GM12878 (cell line): ENCODE measurements at regions not wholly inside any gene's neighbourhood (a gene's known extent, or its start where the extent isn't known, plus 50 kb on each side); places are given as distances from the start of the nearest gene placed in this dataset.

Source experiments
- BMI1 ChIP-seq: fragments of 450-650 bp; IDR thresholded peaks from 2 replicates; pipeline ENCODE4 v1.6.1; 2016; ENCODE audit warnings: mild to moderate bottlenecking, moderate library complexity, borderline replicate concordance
- CREB1 ChIP-seq: IDR thresholded peaks from 2 replicates; pipeline ENCODE4 v1.6.1; 2012; ENCODE audit warnings: low read depth, mild to moderate bottlenecking, inconsistent platforms
- HDAC6 ChIP-seq: fragments of 200-600 bp; sonication (generic); IDR thresholded peaks from one replicate; pipeline ENCODE4 v1.8.0; 2017; ENCODE audit warnings: antibody characterized with exemption; ENCODE audit not compliant: unreplicated experiment
- POLR2A ChIP-seq: IDR thresholded peaks from 2 replicates; pipeline ENCODE4 v1.6.1; 2011; ENCODE audit warnings: low read depth, mild to moderate bottlenecking, low read length
- POLR2AphosphoS2 ChIP-seq: IDR thresholded peaks from 2 replicates; pipeline ENCODE4 v1.6.1; 2011; ENCODE audit warnings: low read depth, mild to moderate bottlenecking, low read length, improper control_type of control experiment, moderate library complexity
- STAT3 ChIP-seq: IDR thresholded peaks from 2 replicates; pipeline ENCODE4 v1.6.1; 2011; ENCODE audit warnings: low read depth, low read length, improper control_type of control experiment
- TCF7 ChIP-seq: IDR thresholded peaks from 2 replicates; pipeline ENCODE4 v1.6.1; 2014; ENCODE audit warnings: antibody characterized with exemption, borderline replicate concordance
- ZBTB40 ChIP-seq: fragments of 450-650 bp; IDR thresholded peaks from 2 replicates; pipeline ENCODE4 v1.6.1; 2016; ENCODE audit warnings: mild to moderate bottlenecking, moderate library complexity, borderline replicate concordance
- TF ChIP-seq, protein P1 (sequence below): fragments of 450-650 bp; IDR thresholded peaks from 2 replicates; pipeline ENCODE4 v1.6.1; 2017; ENCODE audit warnings: low read depth, mild to moderate bottlenecking, moderate library complexity
- TF ChIP-seq, protein P2 (sequence below): IDR thresholded peaks from 2 replicates; pipeline ENCODE4 v1.6.1; 2011; ENCODE audit warnings: borderline replicate concordance, low read depth, mild to moderate bottlenecking, moderate library complexity, mixed read lengths, low read length; ENCODE audit not compliant: insufficient read depth; ENCODE audit errors: extremely low read length
- TF ChIP-seq, protein P3 (sequence below): fragments of 450-650 bp; IDR thresholded peaks from 2 replicates; pipeline ENCODE4 v1.6.1; 2018; ENCODE audit warnings: mild to moderate bottlenecking, low read depth, moderate library complexity; ENCODE audit not compliant: partially characterized antibody

DNA sequence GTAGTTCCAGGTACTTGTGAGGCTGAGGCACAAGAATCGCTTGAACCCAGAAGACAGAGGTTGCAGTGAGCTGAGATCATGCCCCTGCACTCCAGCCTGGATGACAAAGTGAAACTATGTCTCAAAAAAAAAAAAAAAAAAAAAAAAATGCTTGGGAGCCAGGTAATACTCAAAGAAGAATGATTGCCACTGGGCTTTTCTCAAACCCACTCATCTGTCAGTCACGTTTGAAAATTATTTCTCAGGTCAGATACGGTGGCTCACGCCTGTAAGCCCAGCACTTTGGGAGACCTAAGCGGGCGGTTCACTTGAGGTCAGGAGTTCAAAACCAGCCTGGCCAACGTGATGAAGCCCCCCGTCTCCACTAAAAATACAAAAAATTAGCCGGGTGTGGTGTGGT is 155.7 kb downstream of the RELL1 start (continued):
- TF ChIP-seq, protein P1, sequence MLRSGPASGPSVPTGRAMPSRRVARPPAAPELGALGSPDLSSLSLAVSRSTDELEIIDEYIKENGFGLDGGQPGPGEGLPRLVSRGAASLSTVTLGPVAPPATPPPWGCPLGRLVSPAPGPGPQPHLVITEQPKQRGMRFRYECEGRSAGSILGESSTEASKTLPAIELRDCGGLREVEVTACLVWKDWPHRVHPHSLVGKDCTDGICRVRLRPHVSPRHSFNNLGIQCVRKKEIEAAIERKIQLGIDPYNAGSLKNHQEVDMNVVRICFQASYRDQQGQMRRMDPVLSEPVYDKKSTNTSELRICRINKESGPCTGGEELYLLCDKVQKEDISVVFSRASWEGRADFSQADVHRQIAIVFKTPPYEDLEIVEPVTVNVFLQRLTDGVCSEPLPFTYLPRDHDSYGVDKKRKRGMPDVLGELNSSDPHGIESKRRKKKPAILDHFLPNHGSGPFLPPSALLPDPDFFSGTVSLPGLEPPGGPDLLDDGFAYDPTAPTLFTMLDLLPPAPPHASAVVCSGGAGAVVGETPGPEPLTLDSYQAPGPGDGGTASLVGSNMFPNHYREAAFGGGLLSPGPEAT = no peak
- TF ChIP-seq POLR2A = no peak
- TF ChIP-seq CREB1 = no peak
- no peak for TF ChIP-seq BMI1
- TF ChIP-seq HDAC6 = no peak
- TF ChIP-seq STAT3 = no peak
- TF ChIP-seq, protein P2, sequence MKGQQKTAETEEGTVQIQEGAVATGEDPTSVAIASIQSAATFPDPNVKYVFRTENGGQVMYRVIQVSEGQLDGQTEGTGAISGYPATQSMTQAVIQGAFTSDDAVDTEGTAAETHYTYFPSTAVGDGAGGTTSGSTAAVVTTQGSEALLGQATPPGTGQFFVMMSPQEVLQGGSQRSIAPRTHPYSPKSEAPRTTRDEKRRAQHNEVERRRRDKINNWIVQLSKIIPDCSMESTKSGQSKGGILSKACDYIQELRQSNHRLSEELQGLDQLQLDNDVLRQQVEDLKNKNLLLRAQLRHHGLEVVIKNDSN = no peak
- TF ChIP-seq TCF7 = no peak
- TF ChIP-seq, protein P3, sequence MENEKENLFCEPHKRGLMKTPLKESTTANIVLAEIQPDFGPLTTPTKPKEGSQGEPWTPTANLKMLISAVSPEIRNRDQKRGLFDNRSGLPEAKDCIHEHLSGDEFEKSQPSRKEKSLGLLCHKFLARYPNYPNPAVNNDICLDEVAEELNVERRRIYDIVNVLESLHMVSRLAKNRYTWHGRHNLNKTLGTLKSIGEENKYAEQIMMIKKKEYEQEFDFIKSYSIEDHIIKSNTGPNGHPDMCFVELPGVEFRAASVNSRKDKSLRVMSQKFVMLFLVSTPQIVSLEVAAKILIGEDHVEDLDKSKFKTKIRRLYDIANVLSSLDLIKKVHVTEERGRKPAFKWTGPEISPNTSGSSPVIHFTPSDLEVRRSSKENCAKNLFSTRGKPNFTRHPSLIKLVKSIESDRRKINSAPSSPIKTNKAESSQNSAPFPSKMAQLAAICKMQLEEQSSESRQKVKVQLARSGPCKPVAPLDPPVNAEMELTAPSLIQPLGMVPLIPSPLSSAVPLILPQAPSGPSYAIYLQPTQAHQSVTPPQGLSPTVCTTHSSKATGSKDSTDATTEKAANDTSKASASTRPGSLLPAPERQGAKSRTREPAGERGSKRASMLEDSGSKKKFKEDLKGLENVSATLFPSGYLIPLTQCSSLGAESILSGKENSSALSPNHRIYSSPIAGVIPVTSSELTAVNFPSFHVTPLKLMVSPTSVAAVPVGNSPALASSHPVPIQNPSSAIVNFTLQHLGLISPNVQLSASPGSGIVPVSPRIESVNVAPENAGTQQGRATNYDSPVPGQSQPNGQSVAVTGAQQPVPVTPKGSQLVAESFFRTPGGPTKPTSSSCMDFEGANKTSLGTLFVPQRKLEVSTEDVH = no peak
- no peak for TF ChIP-seq POLR2AphosphoS2
- no peak for TF ChIP-seq ZBTB40
- TF ChIP-seq, all 136 proteins: peak for 0
